ENCODE measurements at regions not wholly inside any gene's neighbourhood (a gene's known extent, or its start where the extent isn't known, plus 50 kb on each side); places are given as distances from the start of the nearest gene placed in this dataset.

GRCh38 chr20:7585126-7585679 is 355.1 kb downstream of the HAO1 start (continued):
- 0 out of 2 replicates have a peak, but pooled peaks have one; percentile 23 for TF ChIP-seq RERE (CRISPR knock-in tag; IDR thresholded peaks at IDR 0.05; ENCODE audit: low read depth)
- no peak for TF ChIP-seq ATF3 (CRISPR knock-in tag; IDR thresholded peaks at IDR 0.05)
- TF ChIP-seq ZNF230 (CRISPR knock-in tag; IDR thresholded peaks at IDR 0.05), result no peak
- no peak for TF ChIP-seq MXI1 (IDR thresholded peaks at IDR 0.05; ENCODE audit: borderline replicate concordance, low read depth, low read length)
- TF ChIP-seq MED1 (CRISPR knock-in tag; IDR thresholded peaks at IDR 0.05), result peak; percentile 22; the same call in 1 of the 2 replicates
- 0 out of 2 replicates have a peak, but pooled peaks have one; percentile 49 for TF ChIP-seq ZNF503 (CRISPR knock-in tag; IDR thresholded peaks at IDR 0.05)
- 0 out of 2 replicates have a peak, but pooled peaks have one; percentile 37 for TF ChIP-seq BCL6 (CRISPR knock-in tag; IDR thresholded peaks at IDR 0.05)
- no peak for TF ChIP-seq JUND (CRISPR knock-in tag; IDR thresholded peaks at IDR 0.05)
- peak; percentile 15; the same call in 1 of the 2 replicates for TF ChIP-seq NR2F6 (IDR thresholded peaks at IDR 0.05)
- no peak for TF ChIP-seq NR2F6 (CRISPR knock-in tag; IDR thresholded peaks at IDR 0.05)
- TF ChIP-seq POLR2AphosphoS5 (IDR thresholded peaks at IDR 0.05; ENCODE audit: low read depth, low read length), result no peak
- TF ChIP-seq ZNF160 (CRISPR knock-in tag; IDR thresholded peaks at IDR 0.05), result 0 out of 2 replicates have a peak, but pooled peaks have one; percentile 39
- TF ChIP-seq CREB1 (IDR thresholded peaks at IDR 0.05), result no peak
- peak; percentile 21; the same call in 1 of the 2 replicates for TF ChIP-seq CREB1 (CRISPR knock-in tag; IDR thresholded peaks at IDR 0.05)
- peak; percentile 79 for TF ChIP-seq HNF4G (IDR thresholded peaks at IDR 0.05; ENCODE audit: borderline replicate concordance, low read depth, low read length)
- TF ChIP-seq HNF4G (CRISPR knock-in tag; IDR thresholded peaks at IDR 0.05; ENCODE audit: borderline replicate concordance, low read depth), result peak; percentile 72; the same call in 1 of the 2 replicates
- TF ChIP-seq ZBTB46 (CRISPR knock-in tag; IDR thresholded peaks at IDR 0.05; ENCODE audit: borderline replicate concordance), result no peak
- peak; percentile 89 for TF ChIP-seq FOXA3 (CRISPR knock-in tag; IDR thresholded peaks at IDR 0.05)
